Panc1 (cell line): ENCODE measurements at regions not wholly inside any gene's neighbourhood (a gene's known extent, or its start where the extent isn't known, plus 50 kb on each side); places are given as distances from the start of the nearest gene placed in this dataset.

Source experiments
- ATAC-seq: fragments of 200-7000 bp; cut with Tn5 transposase; 2 replicates; pipeline ENCODE4 v1.9.1; 2020; ENCODE audit warnings: mild to moderate bottlenecking, moderate library complexity
- BruUV-seq: library from RNA; stranded (reverse); fragments of 400-500 nt; replicated peaks from 2 replicates; lab custom pipeline; 2021; lab: Mats Ljungman, UMichigan
- CTCF ChIA-PET: fragments of 300-600 bp; sonication (Branson Sonifier 250); formaldehyde crosslinking; loops from one replicate; lab custom pipeline; 2022; ENCODE audit warnings: antibody characterized with exemption; lab: Charles Lee
- POLR2A ChIA-PET: fragments of 300-600 bp; sonication (Branson Sonifier 250); formaldehyde crosslinking; loops from one replicate; lab custom pipeline; 2022; ENCODE audit warnings: antibody characterized with exemption; lab: Charles Lee
- DNase-seq: peaks from one replicate; pipeline ENCODE4 v3.0.0-alpha.2; 2010; ENCODE audit warnings: low read depth, low spot score
- H3K27ac ChIP-seq: 2 replicates; pipeline ENCODE4 v1.5.1; 2011; ENCODE audit warnings: mild to moderate bottlenecking, low read length, inconsistent platforms
- H3K27me3 ChIP-seq: fragments of 200-500 bp; sonication (Bioruptor generic); 2 replicates; pipeline ENCODE4 v1.6.0; 2014; ENCODE audit warnings: low read length, inconsistent platforms; ENCODE audit not compliant: control insufficient read depth, insufficient read depth
- H3K36me3 ChIP-seq: fragments of 200-500 bp; sonication (Bioruptor generic); 2 replicates; pipeline ENCODE4 v1.5.1; 2014; ENCODE audit warnings: inconsistent platforms, mild to moderate bottlenecking, low read length, moderate library complexity; ENCODE audit not compliant: control insufficient read depth, insufficient read depth
- H3K4me1 ChIP-seq: 2 replicates; pipeline ENCODE4 v1.5.1; 2011; ENCODE audit warnings: inconsistent platforms, mild to moderate bottlenecking, low read length, moderate library complexity; ENCODE audit not compliant: control insufficient read depth, insufficient read depth
- H3K4me3 ChIP-seq, 2 experiments: 2 replicates each; pipeline ENCODE4 v1.5.1; 2011 to 2012; ENCODE audit warnings: low read depth in 2 of 2, low read length in 2 of 2, mild to moderate bottlenecking in 2 of 2, inconsistent platforms in 1 of 2, moderate library complexity in 1 of 2
- H3K9me3 ChIP-seq: fragments of 200-500 bp; sonication (Bioruptor generic); 2 replicates; pipeline ENCODE4 v1.5.1; 2014; ENCODE audit warnings: low read depth, mild to moderate bottlenecking, inconsistent platforms, low read length, moderate library complexity; ENCODE audit not compliant: control insufficient read depth, insufficient read depth
- CTCF ChIP-seq: fragments of 450-650 bp; IDR thresholded peaks from 2 replicates; pipeline ENCODE4 v1.5.1; 2017; ENCODE audit warnings: mild to moderate bottlenecking
- POLR2AphosphoS5 ChIP-seq: IDR thresholded peaks from 2 replicates; pipeline ENCODE4 v1.6.1; 2012; ENCODE audit warnings: mild to moderate bottlenecking, low read depth, low read length, moderate library complexity
- REST ChIP-seq, 2 experiments: IDR thresholded peaks; 2 replicates each; pipeline ENCODE4 v1.6.1; 2011 to 2012; ENCODE audit warnings: low read depth in 2 of 2, control low read depth in 1 of 2, low read length in 1 of 2, mild to moderate bottlenecking in 1 of 2, moderate library complexity in 1 of 2; ENCODE audit not compliant: insufficient read depth in 1 of 2
- SIN3A ChIP-seq: IDR thresholded peaks from 2 replicates; pipeline ENCODE4 v1.6.1; 2012; ENCODE audit warnings: low read depth, mild to moderate bottlenecking, low read length, moderate library complexity, borderline replicate concordance; ENCODE audit not compliant: insufficient read depth
- TCF7L2 ChIP-seq: IDR thresholded peaks from 2 replicates; pipeline ENCODE4 v1.6.1; 2011; ENCODE audit warnings: mild to moderate bottlenecking, low read depth, low read length, inconsistent platforms
- in situ Hi-C: cut with HindIII; loops from 2 replicates; pipeline ENCODE4 v1.10.0; 2016; ENCODE audit warnings: low sequenced_read_pairs, low pct_unique_long_range_greater_than_20kb
- intact Hi-C: fragments of 100-400 bp; cut with micrococcal nuclease; formaldehyde crosslinking; loops from one replicate; pipeline ENCODE4 v1.10.0; 2022; ENCODE audit not compliant: unreplicated experiment

- H3K4me1 ChIP-seq: no peaks in the 10 kb centered on the region
- DNase-seq (no peak), ATAC-seq (no peak)
- POLR2A ChIA-PET: no interaction called here
- TF ChIP-seq POLR2AphosphoS5 (no peak), CTCF (no peak), TCF7L2 (no peak), REST (IDR thresholded peaks at IDR 0.05; ENCODE audit: insufficient read depth in 1 of 2, low read depth in 2 of 2, low read length in 1 of 2) (no peak), SIN3A (no peak)
- H3K4me3 ChIP-seq: no peak overlapping the region
- no peaks in the 10 kb centered on the region for H3K36me3 ChIP-seq
- CTCF ChIA-PET: no interaction called here
- no peak overlapping the region for H3K27ac ChIP-seq
- in situ Hi-C loops (no loop called here), intact Hi-C loops (no loop called here)
- no peaks in the 10 kb centered on the region for H3K9me3 ChIP-seq
- BruUV-seq: no TSS peak
- H3K27me3 ChIP-seq: peaks cover 3% of the 10 kb centered on the region
Observed at GRCh38 chr4:1531683-1532548, 125.7 kb upstream of the NKX1-1 start.

GRCh38 chr4:1530356-1530755, 124.1 kb upstream of the NKX1-1 start:
- Histone ChIP-seq H3K4me1 (no peaks in the 10 kb centered on the region), H3K4me3 (no peak overlapping the region), H3K36me3 (no peaks in the 10 kb centered on the region), H3K27ac (no peak overlapping the region), H3K27me3 (peaks cover 4% of the 10 kb centered on the region), H3K9me3 (no peaks in the 10 kb centered on the region)
- ChIA-PET CTCF (no interaction called here), POLR2A (no interaction called here)
- DNase-seq: no peak
- no peak for ATAC-seq
- no TSS peak for BruUV-seq
- no peak for TF ChIP-seq REST (IDR thresholded peaks at IDR 0.05; ENCODE audit: insufficient read depth in 1 of 2, low read depth in 2 of 2, low read length in 1 of 2)
- TF ChIP-seq POLR2AphosphoS5: no peak
- no peak for TF ChIP-seq CTCF
- no peak for TF ChIP-seq TCF7L2
- TF ChIP-seq SIN3A: no peak
- intact Hi-C loops: no loop called here
- in situ Hi-C loops: no loop called here
